ENCODE measurements at regions not wholly inside any gene's neighbourhood (a gene's known extent, or its start where the extent isn't known, plus 50 kb on each side); places are given as distances from the start of the nearest gene placed in this dataset.

DNA sequence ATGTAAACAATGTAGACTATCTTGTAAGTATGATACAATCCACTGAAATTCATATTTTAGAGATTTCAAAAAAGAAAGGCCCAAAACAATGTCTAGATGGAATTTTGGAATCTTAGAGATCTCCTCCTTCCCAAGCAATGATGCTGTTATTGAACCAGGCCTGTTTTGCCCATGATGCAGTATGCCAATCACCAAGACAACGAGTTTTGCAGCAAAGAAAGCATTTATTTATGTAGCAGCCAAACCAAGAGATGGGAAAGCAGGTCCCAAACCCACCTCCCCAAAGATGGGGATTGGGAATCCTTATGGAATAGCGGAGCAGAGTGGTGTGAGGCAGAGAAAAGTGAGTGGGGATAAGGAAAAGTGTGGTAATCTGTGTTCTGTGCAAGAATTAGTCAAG is 197.8 kb upstream of the NT5E start:
- no peak for TF ChIP-seq CTCF (IDR thresholded peaks at IDR 0.05; ENCODE audit: borderline replicate concordance, insufficient read depth, low read depth, low read length)
- no peak overlapping the region for H3K4me3 ChIP-seq (ENCODE audit: low read depth, low read length)

DNA sequence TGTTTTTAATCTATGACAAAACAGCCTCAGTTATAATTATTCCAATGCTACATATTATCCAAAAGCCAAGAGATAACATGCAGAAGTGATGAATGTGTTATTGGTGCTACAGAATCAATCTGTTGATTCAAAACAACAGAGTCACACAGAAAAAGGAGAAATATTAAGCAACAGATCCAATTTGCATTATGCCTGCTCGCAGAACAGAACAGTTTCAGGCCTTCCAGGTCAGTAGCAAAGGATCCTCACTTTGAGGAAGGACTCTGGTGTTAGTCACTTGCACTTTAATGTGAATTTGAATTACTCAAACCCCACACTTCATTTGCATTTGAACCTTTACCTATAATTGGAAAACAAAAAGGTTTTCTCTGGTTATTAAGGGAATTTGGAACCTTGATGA is 198.6 kb upstream of the NT5E start:
- no peak overlapping the region for H3K4me3 ChIP-seq (ENCODE audit: low read depth, low read length)
- no peak for TF ChIP-seq CTCF (IDR thresholded peaks at IDR 0.05; ENCODE audit: borderline replicate concordance, insufficient read depth, low read depth, low read length)

DNA sequence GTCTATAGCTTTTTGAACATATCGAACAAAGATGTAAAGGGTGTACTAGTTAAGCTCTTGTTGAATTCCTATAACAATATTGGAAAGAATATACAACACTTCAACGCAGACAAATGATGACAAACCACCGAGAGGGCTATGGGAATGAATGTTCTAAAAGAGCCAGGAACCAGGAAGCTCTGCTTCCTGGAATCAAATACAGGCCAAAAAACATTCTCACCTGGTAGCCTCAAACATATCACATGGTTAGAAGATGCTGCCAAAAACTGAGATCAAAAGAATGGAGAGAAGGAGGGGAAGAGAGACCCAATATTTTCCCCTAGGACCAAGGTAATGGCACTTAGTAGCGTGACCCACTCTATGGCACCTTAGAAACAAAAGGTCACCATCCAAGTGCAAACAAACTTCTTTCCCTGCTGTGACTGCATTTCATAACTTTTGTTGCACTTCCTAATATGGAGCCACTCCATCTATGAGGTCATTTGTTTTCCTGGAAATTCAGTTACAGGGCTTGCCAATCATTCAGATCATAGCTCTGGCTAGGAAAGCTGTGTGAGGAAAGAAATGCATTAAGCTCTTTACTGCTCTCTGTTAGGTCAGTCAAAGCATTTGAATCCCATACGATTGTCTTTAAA is 199.2 kb upstream of the NT5E start:
- H3K4me3 ChIP-seq (ENCODE audit: low read depth, low read length): no peak overlapping the region
- no peak for TF ChIP-seq CTCF (IDR thresholded peaks at IDR 0.05; ENCODE audit: borderline replicate concordance, insufficient read depth, low read depth, low read length)

GRCh38 chr6:85245004-85245403 is 204.9 kb upstream of the NT5E start:
- TF ChIP-seq CTCF (IDR thresholded peaks at IDR 0.05; ENCODE audit: borderline replicate concordance, insufficient read depth, low read depth, low read length): no peak
- H3K4me3 ChIP-seq (ENCODE audit: low read depth, low read length): no peak overlapping the region

- TF ChIP-seq CTCF (IDR thresholded peaks at IDR 0.05; ENCODE audit: borderline replicate concordance, insufficient read depth, low read depth, low read length): no peak
- H3K4me3 ChIP-seq (ENCODE audit: low read depth, low read length): no peak overlapping the region
Observed at GRCh38 chr6:85241498-85242052, 208.3 kb upstream of the NT5E start.

- H3K4me3 ChIP-seq (ENCODE audit: low read depth, low read length): no peak overlapping the region
- no peak for TF ChIP-seq CTCF (IDR thresholded peaks at IDR 0.05; ENCODE audit: borderline replicate concordance, insufficient read depth, low read depth, low read length)
Observed at GRCh38 chr6:85240787-85241385, 209.0 kb upstream of the NT5E start.

- no peak overlapping the region for H3K4me3 ChIP-seq (ENCODE audit: low read depth, low read length)
- no peak for TF ChIP-seq CTCF (IDR thresholded peaks at IDR 0.05; ENCODE audit: borderline replicate concordance, insufficient read depth, low read depth, low read length)
Observed at GRCh38 chr6:85237478-85237877, 212.4 kb upstream of the NT5E start.
